A549 (cell line): ENCODE measurements at regions not wholly inside any gene's neighbourhood (a gene's known extent, or its start where the extent isn't known, plus 50 kb on each side); places are given as distances from the start of the nearest gene placed in this dataset.

ENCODE experiments used
- ATAC-seq, 2 experiments: fragments of 200-7000 bp in 1 of 2; fragments of >200 bp in 1 of 2; cut with Nextera tagmentation in 1 of 2; cut with Tn5 transposase in 1 of 2; 3 replicates each; pipeline versions ENCODE4 v1.8.0 to v1.9.1; 2018 to 2020; ENCODE audit warnings: mild to moderate bottlenecking in 1 of 2, moderate library complexity in 1 of 2
- CTCF ChIA-PET: fragments of 300-600 bp; sonication (Branson Sonifier 250); formaldehyde crosslinking; extraction: SDS; loops from one replicate; lab custom pipeline; 2021; ENCODE audit warnings: antibody characterized with exemption, inconsistent platforms; lab: Yijun Ruan, JAX
- POLR2A ChIA-PET: fragments of 350-600 bp; formaldehyde crosslinking; extraction: SDS; loops from one replicate; lab custom pipeline; 2021; ENCODE audit warnings: antibody characterized with exemption, inconsistent platforms; lab: Yijun Ruan, JAX
- DNase-seq, 2 experiments: peaks; one replicate each; pipeline versions ENCODE4 v3.0.0 to v3.0.0-alpha.2; 2011 to 2016; ENCODE audit warnings: low read depth in 1 of 2, low spot score in 1 of 2
- FAIRE-seq: peaks from 2 replicates; lab custom pipeline; 2011; peaks lifted over from hg19 to GRCh38; lab: Jason Lieb, UNC
- H3K27ac ChIP-seq, 2 experiments: fragments of >200 bp; sonication (Bioruptor Twin); formaldehyde crosslinking; 3 replicates each; pipeline ENCODE4 v1.5.1; 2016 to 2017
- H3K4me1 ChIP-seq: fragments of >200 bp; sonication (Bioruptor Twin); formaldehyde crosslinking; 3 replicates; pipeline ENCODE4 v1.6.1; 2016
- H3K4me2 ChIP-seq: fragments of >200 bp; sonication (Bioruptor Twin); formaldehyde crosslinking; 3 replicates; pipeline ENCODE4 v1.6.1; 2016
- H3K4me3 ChIP-seq: fragments of >200 bp; sonication (Bioruptor Twin); formaldehyde crosslinking; 3 replicates; pipeline ENCODE4 v1.5.1; 2016
- H3K9me3 ChIP-seq: fragments of >200 bp; sonication (Bioruptor Twin); formaldehyde crosslinking; 3 replicates; pipeline ENCODE4 v1.6.1; 2016
- CBX2 ChIP-seq: fragments of 200-600 bp; sonication (generic); IDR thresholded peaks from 2 replicates; pipeline ENCODE4 v1.6.1; 2016; ENCODE audit warnings: low read depth, mild to moderate bottlenecking, borderline replicate concordance
- CEBPB ChIP-seq, 2 experiments: fragments of >200 bp in 1 of 2; sonication (Bioruptor Twin) in 1 of 2; formaldehyde crosslinking in 1 of 2; IDR thresholded peaks; 2 replicates each; pipeline ENCODE4 v1.6.1; 2012 to 2016
- CHD2 ChIP-seq: fragments of 150-350 bp; IDR thresholded peaks from 2 replicates; pipeline ENCODE4 v1.6.1; 2014; ENCODE audit warnings: low read length; ENCODE audit not compliant: partially characterized antibody
- EHF ChIP-seq: fragments of 250-450 bp; sonication (Bioruptor Pico); IDR thresholded peaks from 2 replicates; pipeline ENCODE4 v1.5.0; 2020; ENCODE audit warnings: mild to moderate bottlenecking
- EP300 ChIP-seq, 2 experiments: fragments of >200 bp; sonication (Bioruptor Twin); formaldehyde crosslinking; IDR thresholded peaks; 2 replicates in 1 of 2; 3 replicates in 1 of 2; pipeline ENCODE4 v1.6.1; 2016 to 2017
- FOSB ChIP-seq: fragments of 250-450 bp; sonication (Bioruptor Pico); IDR thresholded peaks from 2 replicates; pipeline ENCODE4 v1.5.0; 2020; ENCODE audit warnings: mild to moderate bottlenecking, moderate library complexity
- FOXS1 ChIP-seq: fragments of 250-450 bp; sonication (Bioruptor Pico); IDR thresholded peaks from 2 replicates; pipeline ENCODE4 v1.5.0; 2020; ENCODE audit warnings: mild to moderate bottlenecking, moderate library complexity
- GATA3 ChIP-seq: IDR thresholded peaks from 2 replicates; pipeline ENCODE4 v1.6.1; 2012; ENCODE audit warnings: borderline replicate concordance
- HDAC2 ChIP-seq: fragments of 200-600 bp; sonication (generic); IDR thresholded peaks from 2 replicates; pipeline ENCODE4 v1.6.1; 2016
- HOXA7 ChIP-seq: fragments of 250-450 bp; sonication (Bioruptor Pico); IDR thresholded peaks from 2 replicates; pipeline ENCODE4 v1.5.0; 2020; ENCODE audit warnings: mild to moderate bottlenecking, moderate library complexity
- HOXB13 ChIP-seq: fragments of 250-450 bp; sonication (Bioruptor Pico); IDR thresholded peaks from 2 replicates; pipeline ENCODE4 v1.5.0; 2020; ENCODE audit warnings: low read depth, mild to moderate bottlenecking, moderate library complexity
- HOXB5 ChIP-seq: fragments of 250-450 bp; sonication (Bioruptor Pico); IDR thresholded peaks from 2 replicates; pipeline ENCODE4 v1.5.0; 2020; ENCODE audit warnings: mild to moderate bottlenecking, moderate library complexity
- KDM1A ChIP-seq: fragments of 200-600 bp; sonication (generic); IDR thresholded peaks from 2 replicates; pipeline ENCODE4 v1.6.1; 2016; ENCODE audit warnings: low read depth, mild to moderate bottlenecking
- KDM5A ChIP-seq: fragments of 200-600 bp; sonication (generic); IDR thresholded peaks from 2 replicates; pipeline ENCODE4 v1.6.1; 2016; ENCODE audit warnings: antibody characterized with exemption, mild to moderate bottlenecking
- MYC ChIP-seq: IDR thresholded peaks from 2 replicates; pipeline ENCODE4 v1.6.1; 2012; ENCODE audit warnings: mild to moderate bottlenecking, inconsistent platforms, low read length, improper control_type of control experiment, borderline replicate concordance
- NFE2L2 ChIP-seq: fragments of 150-350 bp; conservative IDR thresholded peaks from 2 replicates; pipeline ENCODE4 v1.6.1; 2014; ENCODE audit warnings: low read length
- NPAS2 ChIP-seq: fragments of 250-450 bp; sonication (Bioruptor Pico); IDR thresholded peaks from 2 replicates; pipeline ENCODE4 v1.8.0; 2022; ENCODE audit warnings: mild to moderate bottlenecking, moderate library complexity, borderline replicate concordance
- RCOR1 ChIP-seq: fragments of 150-350 bp; IDR thresholded peaks from 2 replicates; pipeline ENCODE4 v1.6.1; 2014; ENCODE audit warnings: antibody characterized with exemption, low read length, low read depth
- TFCP2L1 ChIP-seq: fragments of 250-450 bp; sonication (Bioruptor Pico); IDR thresholded peaks from 2 replicates; pipeline ENCODE4 v1.5.0; 2021; ENCODE audit warnings: mild to moderate bottlenecking
- ZC3H11A ChIP-seq: fragments of 450-650 bp; IDR thresholded peaks from 2 replicates; pipeline ENCODE4 v1.6.1; 2014; ENCODE audit warnings: antibody characterized with exemption, mild to moderate bottlenecking
- ZNF302 ChIP-seq: fragments of 250-450 bp; sonication (Bioruptor Pico); IDR thresholded peaks from 2 replicates; pipeline ENCODE4 v1.9.0; 2021; ENCODE audit warnings: inconsistent platforms, mild to moderate bottlenecking, moderate library complexity
- ZSCAN20 ChIP-seq: fragments of 250-450 bp; sonication (Bioruptor Pico); IDR thresholded peaks from 2 replicates; pipeline ENCODE4 v1.8.0; 2022; ENCODE audit warnings: mild to moderate bottlenecking, moderate library complexity
- WGBS: methylation state at CpG from one replicate; pipeline ENCODE4 v1.1.6; 2017; ENCODE audit errors: missing lambda C conversion rate; 5-methylcytosine and 5-hydroxymethylcytosine counted together
- TF ChIP-seq, protein P1 (sequence below): fragments of 250-450 bp; sonication (Bioruptor Pico); IDR thresholded peaks from 2 replicates; pipeline ENCODE4 v1.5.0; 2020; ENCODE audit warnings: low read depth, mild to moderate bottlenecking, moderate library complexity
- TF ChIP-seq, protein P2 (sequence below): fragments of >200 bp; sonication (Bioruptor Twin); formaldehyde crosslinking; IDR thresholded peaks from 3 replicates; pipeline ENCODE4 v1.6.1; 2016
- TF ChIP-seq, protein P3 (sequence below): IDR thresholded peaks from 2 replicates; pipeline ENCODE4 v1.6.1; 2012
- TF ChIP-seq, protein P4 (sequence below): IDR thresholded peaks from 2 replicates; pipeline ENCODE4 v1.6.1; 2012; ENCODE audit warnings: low read depth, borderline replicate concordance

DNA sequence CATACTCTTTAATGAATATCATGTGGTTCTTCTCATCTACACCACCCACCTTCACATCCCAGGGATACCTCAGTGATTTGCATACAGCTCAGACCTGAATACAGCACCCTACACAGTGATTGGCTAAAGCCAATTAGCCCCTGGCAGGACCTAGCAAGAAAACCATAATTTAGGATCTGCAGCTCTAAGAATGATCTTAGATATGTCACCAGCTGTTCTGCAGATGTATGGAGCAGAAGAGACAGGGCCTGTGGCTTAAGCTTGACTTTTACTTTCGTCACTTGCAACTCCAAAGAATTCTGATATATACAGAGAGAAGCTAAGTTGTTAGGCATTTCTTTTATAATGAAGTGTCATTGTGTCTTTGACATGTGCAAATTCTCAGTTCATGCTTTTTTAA, 483.2 kb upstream of the C9orf72 start:
- no peak for ATAC-seq
- WGBS: 9% methylated on average over 1 of the region's 1 CpG
- H3K4me1 ChIP-seq: no peaks in the 10 kb centered on the region
- TF ChIP-seq MYC: no peak
- TF ChIP-seq, protein P1, sequence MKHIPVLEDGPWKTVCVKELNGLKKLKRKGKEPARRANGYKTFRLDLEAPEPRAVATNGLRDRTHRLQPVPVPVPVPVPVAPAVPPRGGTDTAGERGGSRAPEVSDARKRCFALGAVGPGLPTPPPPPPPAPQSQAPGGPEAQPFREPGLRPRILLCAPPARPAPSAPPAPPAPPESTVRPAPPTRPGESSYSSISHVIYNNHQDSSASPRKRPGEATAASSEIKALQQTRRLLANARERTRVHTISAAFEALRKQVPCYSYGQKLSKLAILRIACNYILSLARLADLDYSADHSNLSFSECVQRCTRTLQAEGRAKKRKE: no peak
- TF ChIP-seq, protein P2, sequence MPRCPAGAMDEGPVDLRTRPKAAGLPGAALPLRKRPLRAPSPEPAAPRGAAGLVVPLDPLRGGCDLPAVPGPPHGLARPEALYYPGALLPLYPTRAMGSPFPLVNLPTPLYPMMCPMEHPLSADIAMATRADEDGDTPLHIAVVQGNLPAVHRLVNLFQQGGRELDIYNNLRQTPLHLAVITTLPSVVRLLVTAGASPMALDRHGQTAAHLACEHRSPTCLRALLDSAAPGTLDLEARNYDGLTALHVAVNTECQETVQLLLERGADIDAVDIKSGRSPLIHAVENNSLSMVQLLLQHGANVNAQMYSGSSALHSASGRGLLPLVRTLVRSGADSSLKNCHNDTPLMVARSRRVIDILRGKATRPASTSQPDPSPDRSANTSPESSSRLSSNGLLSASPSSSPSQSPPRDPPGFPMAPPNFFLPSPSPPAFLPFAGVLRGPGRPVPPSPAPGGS: no peak
- TF ChIP-seq ZC3H11A: no peak
- TF ChIP-seq KDM5A: no peak
- TF ChIP-seq EP300 (IDR thresholded peaks at IDR 0.05): no peak
- TF ChIP-seq RCOR1: no peak
- no peak for TF ChIP-seq FOSB (CRISPR knock-in tag)
- H3K9me3 ChIP-seq: no peaks in the 10 kb centered on the region
- ChIA-PET POLR2A (no interaction called here), CTCF (no interaction called here)
- no peak overlapping the region for H3K4me3 ChIP-seq
- no peak for DNase-seq
- no peak overlapping the region for H3K27ac ChIP-seq
- FAIRE-seq: no peak
- H3K4me2 ChIP-seq: no peak overlapping the region

DNA sequence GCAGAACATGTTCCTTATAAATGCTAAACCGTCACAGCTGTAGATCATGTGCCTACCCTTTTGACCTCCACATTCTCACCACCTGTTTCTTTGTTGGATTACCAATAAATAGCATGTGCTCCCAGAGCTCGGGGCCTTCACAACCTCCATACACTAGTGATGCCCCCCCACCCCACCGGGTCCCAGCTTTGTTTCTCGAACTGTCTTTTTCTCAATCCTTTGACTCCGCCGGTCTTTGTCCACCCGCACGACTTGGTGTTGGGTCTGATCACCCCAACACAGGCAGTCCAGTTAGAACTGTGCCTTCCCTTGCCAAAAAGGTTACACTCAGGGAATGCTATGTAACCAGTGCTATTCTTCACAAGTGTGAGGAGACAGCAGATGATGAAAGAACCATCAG, 485.9 kb upstream of the C9orf72 start:
- ChIA-PET CTCF (interaction anchor here (0.7 kb wide), 1 partner anchor 48 kb away, joined by 3 read pairs; no protein-coding TSS in a partner anchor), POLR2A (no interaction called here)
- no peak for FAIRE-seq
- no peak for DNase-seq
- Histone ChIP-seq H3K4me3 (no peak overlapping the region), H3K4me2 (no peak overlapping the region), H3K9me3 (no peaks in the 10 kb centered on the region), H3K27ac (no peak overlapping the region)
- 41% methylated on average over 8 of the region's 8 CpGs for WGBS
- ATAC-seq: no peak
- TF ChIP-seq HOXB5 (CRISPR knock-in tag) (no peak), CBX2 (no peak), HOXA7 (CRISPR knock-in tag) (no peak), NPAS2 (no peak)
- TF ChIP-seq, protein P3, sequence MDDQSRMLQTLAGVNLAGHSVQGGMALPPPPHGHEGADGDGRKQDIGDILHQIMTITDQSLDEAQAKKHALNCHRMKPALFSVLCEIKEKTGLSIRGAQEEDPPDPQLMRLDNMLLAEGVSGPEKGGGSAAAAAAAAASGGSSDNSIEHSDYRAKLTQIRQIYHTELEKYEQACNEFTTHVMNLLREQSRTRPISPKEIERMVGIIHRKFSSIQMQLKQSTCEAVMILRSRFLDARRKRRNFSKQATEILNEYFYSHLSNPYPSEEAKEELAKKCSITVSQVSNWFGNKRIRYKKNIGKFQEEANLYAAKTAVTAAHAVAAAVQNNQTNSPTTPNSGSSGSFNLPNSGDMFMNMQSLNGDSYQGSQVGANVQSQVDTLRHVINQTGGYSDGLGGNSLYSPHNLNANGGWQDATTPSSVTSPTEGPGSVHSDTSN: no peak
- TF ChIP-seq, all 56 proteins: peak for 0
- H3K4me1 ChIP-seq: no peaks in the 10 kb centered on the region

DNA sequence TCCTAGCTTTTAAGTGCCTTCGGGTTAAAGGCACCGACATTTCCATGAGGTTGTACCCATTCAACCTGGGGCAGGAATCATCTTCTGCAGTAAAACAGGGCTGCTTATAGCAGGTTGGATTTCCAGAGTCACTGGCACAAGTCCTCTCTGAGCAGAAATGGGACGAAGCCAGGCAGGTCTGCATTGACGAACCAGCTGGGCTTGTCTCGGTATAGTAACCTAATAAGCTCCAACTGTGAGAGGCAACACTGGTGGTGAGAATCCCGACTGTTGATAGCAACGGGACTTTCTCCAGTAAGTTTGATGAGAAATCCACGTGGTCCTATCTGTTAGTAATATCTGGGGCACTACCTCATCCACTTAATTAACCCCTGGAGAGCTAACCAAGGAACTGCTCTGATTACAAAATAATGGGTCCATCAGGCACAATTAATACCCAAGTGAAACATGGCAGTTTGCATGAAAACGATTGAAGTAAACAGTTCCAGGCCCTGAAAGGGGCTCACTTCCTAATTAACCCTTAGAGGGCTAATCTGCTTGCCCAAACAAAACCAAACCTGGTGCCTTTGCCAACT, 491.0 kb upstream of the C9orf72 start:
- no peaks in the 10 kb centered on the region for H3K9me3 ChIP-seq
- TF ChIP-seq MYC: no peak
- no peak for TF ChIP-seq HDAC2
- TF ChIP-seq FOXS1 (CRISPR knock-in tag): no peak
- no peak for TF ChIP-seq CEBPB (IDR thresholded peaks at IDR 0.05)
- no peak for TF ChIP-seq EHF (CRISPR knock-in tag)
- TF ChIP-seq HOXB13 (CRISPR knock-in tag): no peak
- TF ChIP-seq, protein P3: no peak
- TF ChIP-seq TFCP2L1 (CRISPR knock-in tag): no peak
- TF ChIP-seq NFE2L2: no peak
- no peak for TF ChIP-seq ZNF302 (CRISPR knock-in tag)
- no peak for TF ChIP-seq EP300 (IDR thresholded peaks at IDR 0.05)
- TF ChIP-seq KDM5A: no peak
- no peak for TF ChIP-seq GATA3
- TF ChIP-seq ZSCAN20 (CRISPR knock-in tag): no peak
- no peak for TF ChIP-seq KDM1A
- no peak for TF ChIP-seq CHD2
- TF ChIP-seq, protein P4, sequence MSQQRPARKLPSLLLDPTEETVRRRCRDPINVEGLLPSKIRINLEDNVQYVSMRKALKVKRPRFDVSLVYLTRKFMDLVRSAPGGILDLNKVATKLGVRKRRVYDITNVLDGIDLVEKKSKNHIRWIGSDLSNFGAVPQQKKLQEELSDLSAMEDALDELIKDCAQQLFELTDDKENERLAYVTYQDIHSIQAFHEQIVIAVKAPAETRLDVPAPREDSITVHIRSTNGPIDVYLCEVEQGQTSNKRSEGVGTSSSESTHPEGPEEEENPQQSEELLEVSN: no peak
- DNase-seq (no peak), FAIRE-seq (no peak), ATAC-seq (no peak)
- no peak overlapping the region for H3K27ac ChIP-seq
- ChIA-PET CTCF (interaction anchor here (2.0 kb wide), 1 partner anchor 9 kb away, joined by 7 read pairs; no protein-coding TSS in a partner anchor), POLR2A (no interaction called here)
- no peak overlapping the region for H3K4me3 ChIP-seq
- H3K4me2 ChIP-seq: no peak overlapping the region
- H3K4me1 ChIP-seq: no peaks in the 10 kb centered on the region
- WGBS: 15% methylated on average over 7 of the region's 9 CpGs
